ENCODE measurements at regions not wholly inside any gene's neighbourhood (a gene's known extent, or its start where the extent isn't known, plus 50 kb on each side); places are given as distances from the start of the nearest gene placed in this dataset.

- TF ChIP-seq CTCF (IDR thresholded peaks at IDR 0.05; ENCODE audit: poor library complexity) (no peak), EZH2 (IDR thresholded peaks at IDR 0.05; ENCODE audit: borderline replicate concordance) (no peak)
These were observed 110.3 kb upstream of the ST6GAL2 start for GRCh38 chr2:106996171-106996769.

Measured in hepatocyte (in vitro differentiated cells).